Loucy (cell line): ENCODE measurements at regions not wholly inside any gene's neighbourhood (a gene's known extent, or its start where the extent isn't known, plus 50 kb on each side); places are given as distances from the start of the nearest gene placed in this dataset.

Experiments used
- H2AFZ ChIP-seq: fragments of 200-600 bp; sonication (generic); 2 replicates; pipeline ENCODE4 v1.6.0; 2016; ENCODE audit warnings: antibody characterized with exemption, mild to moderate bottlenecking, low read length, moderate library complexity
- H3F3A ChIP-seq: fragments of 200-600 bp; 2 replicates; pipeline ENCODE4 v1.6.0; 2016; ENCODE audit warnings: antibody characterized with exemption, low read depth, mild to moderate bottlenecking
- H3K27me3 ChIP-seq: fragments of 200-600 bp; sonication (generic); 2 replicates; pipeline ENCODE4 v1.6.1; 2014; ENCODE audit warnings: low read length, mild to moderate bottlenecking; ENCODE audit not compliant: insufficient read depth, poor library complexity, severe bottlenecking
- H3K36me3 ChIP-seq: fragments of 200-600 bp; sonication (generic); 2 replicates; pipeline ENCODE4 v1.6.1; 2016; ENCODE audit warnings: low read length; ENCODE audit not compliant: insufficient read depth
- H3K4me1 ChIP-seq: fragments of 200-600 bp; sonication (generic); 2 replicates; pipeline ENCODE4 v1.5.1; 2014; ENCODE audit warnings: low read length, mild to moderate bottlenecking; ENCODE audit not compliant: insufficient read depth, poor library complexity, severe bottlenecking
- H3K4me2 ChIP-seq: fragments of 200-600 bp; sonication (generic); 2 replicates; pipeline ENCODE4 v1.6.0; 2014; ENCODE audit warnings: antibody characterized with exemption, low read length, low read depth, mild to moderate bottlenecking; ENCODE audit not compliant: poor library complexity, severe bottlenecking
- H3K4me3 ChIP-seq: fragments of 200-600 bp; sonication (generic); 2 replicates; pipeline ENCODE4 v1.5.1; 2014; ENCODE audit warnings: low read length, mild to moderate bottlenecking, mixed read lengths; ENCODE audit not compliant: poor library complexity, severe bottlenecking
- H3K79me2 ChIP-seq: fragments of 200-600 bp; sonication (generic); 2 replicates; pipeline ENCODE4 v1.6.1; 2014; ENCODE audit warnings: low read length; ENCODE audit not compliant: insufficient read depth
- H3K9ac ChIP-seq: fragments of 200-600 bp; sonication (generic); 2 replicates; pipeline ENCODE4 v1.6.0; 2014; ENCODE audit warnings: mild to moderate bottlenecking, low read depth, low read length, moderate library complexity; ENCODE audit not compliant: poor library complexity, severe bottlenecking
- H3K9me2 ChIP-seq: fragments of 200-600 bp; sonication (generic); replicated peaks from 2 replicates; pipeline ENCODE4 v1.6.1; 2016; ENCODE audit warnings: low read depth, low read length, mixed read lengths
- H3K9me3 ChIP-seq: fragments of 200-600 bp; sonication (generic); 2 replicates; pipeline ENCODE4 v1.6.1; 2014; ENCODE audit warnings: mild to moderate bottlenecking, antibody characterized with exemption, low read length, low read depth; ENCODE audit not compliant: insufficient read depth
- H4K20me1 ChIP-seq: fragments of 200-600 bp; sonication (generic); 2 replicates; pipeline ENCODE4 v1.6.0; 2014; ENCODE audit warnings: antibody characterized with exemption, low read length, mild to moderate bottlenecking; ENCODE audit not compliant: insufficient read depth, poor library complexity, severe bottlenecking
- EZH2phosphoT487 ChIP-seq: fragments of 200-600 bp; IDR thresholded peaks from 2 replicates; pipeline ENCODE4 v1.6.1; 2018; ENCODE audit warnings: antibody characterized with exemption, mild to moderate bottlenecking, moderate library complexity, borderline replicate concordance
- TF ChIP-seq, protein P1 (sequence below): fragments of 200-600 bp; sonication (generic); conservative IDR thresholded peaks from 2 replicates; pipeline ENCODE4 v1.5.1; 2014; ENCODE audit warnings: mild to moderate bottlenecking, antibody characterized with exemption, low read length

GRCh38 chr7:41858201-41858600 lies 155.3 kb upstream of the INHBA start:
- no peak for TF ChIP-seq EZH2phosphoT487
- TF ChIP-seq, protein P1, sequence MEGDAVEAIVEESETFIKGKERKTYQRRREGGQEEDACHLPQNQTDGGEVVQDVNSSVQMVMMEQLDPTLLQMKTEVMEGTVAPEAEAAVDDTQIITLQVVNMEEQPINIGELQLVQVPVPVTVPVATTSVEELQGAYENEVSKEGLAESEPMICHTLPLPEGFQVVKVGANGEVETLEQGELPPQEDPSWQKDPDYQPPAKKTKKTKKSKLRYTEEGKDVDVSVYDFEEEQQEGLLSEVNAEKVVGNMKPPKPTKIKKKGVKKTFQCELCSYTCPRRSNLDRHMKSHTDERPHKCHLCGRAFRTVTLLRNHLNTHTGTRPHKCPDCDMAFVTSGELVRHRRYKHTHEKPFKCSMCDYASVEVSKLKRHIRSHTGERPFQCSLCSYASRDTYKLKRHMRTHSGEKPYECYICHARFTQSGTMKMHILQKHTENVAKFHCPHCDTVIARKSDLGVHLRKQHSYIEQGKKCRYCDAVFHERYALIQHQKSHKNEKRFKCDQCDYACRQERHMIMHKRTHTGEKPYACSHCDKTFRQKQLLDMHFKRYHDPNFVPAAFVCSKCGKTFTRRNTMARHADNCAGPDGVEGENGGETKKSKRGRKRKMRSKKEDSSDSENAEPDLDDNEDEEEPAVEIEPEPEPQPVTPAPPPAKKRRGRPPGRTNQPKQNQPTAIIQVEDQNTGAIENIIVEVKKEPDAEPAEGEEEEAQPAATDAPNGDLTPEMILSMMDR, result no peak
- H3K79me2 ChIP-seq, result no peaks in the 10 kb centered on the region

GRCh38 chr7:41855798-41856197 lies 152.9 kb upstream of the INHBA start:
- no peak overlapping the region for H2AFZ ChIP-seq
- TF ChIP-seq, protein P1, result no peak
- TF ChIP-seq EZH2phosphoT487, result no peak
- no peaks in the 10 kb centered on the region for H3K36me3 ChIP-seq
- no peaks in the 10 kb centered on the region for H4K20me1 ChIP-seq
- H3K9ac ChIP-seq, result no peak overlapping the region
- no peaks in the 10 kb centered on the region for H3K9me3 ChIP-seq
- no peaks in the 10 kb centered on the region for H3K27me3 ChIP-seq
- H3K4me1 ChIP-seq, result no peaks in the 10 kb centered on the region
- no peaks in the 10 kb centered on the region for H3K79me2 ChIP-seq
- H3K4me2 ChIP-seq, result no peak overlapping the region
- H3F3A ChIP-seq, result no peaks in the 10 kb centered on the region
- no peak overlapping the region for H3K4me3 ChIP-seq
- H3K9me2 ChIP-seq, result no peaks in the 10 kb centered on the region

More at GRCh38 chr7:41858201-41858600, 155.3 kb upstream of the INHBA start:
- Histone ChIP-seq H3K4me3 (no peak overlapping the region), H3K4me2 (no peak overlapping the region), H3F3A (no peaks in the 10 kb centered on the region), H3K9me3 (no peaks in the 10 kb centered on the region), H4K20me1 (no peaks in the 10 kb centered on the region), H3K4me1 (no peaks in the 10 kb centered on the region), H3K9ac (no peak overlapping the region), H3K27me3 (no peaks in the 10 kb centered on the region), H2AFZ (no peak overlapping the region), H3K36me3 (no peaks in the 10 kb centered on the region), H3K9me2 (no peaks in the 10 kb centered on the region)

- TF ChIP-seq EZH2phosphoT487, result no peak
- TF ChIP-seq, protein P1, result no peak
- no peaks in the 10 kb centered on the region for H3F3A ChIP-seq
- H3K4me1 ChIP-seq, result peaks cover 6% of the 10 kb centered on the region
- H3K27me3 ChIP-seq, result no peaks in the 10 kb centered on the region
- no peak overlapping the region for H3K4me2 ChIP-seq
- no peak overlapping the region for H3K4me3 ChIP-seq
- H3K79me2 ChIP-seq, result no peaks in the 10 kb centered on the region
- H3K9me2 ChIP-seq, result no peaks in the 10 kb centered on the region
- H3K9me3 ChIP-seq, result no peaks in the 10 kb centered on the region; the same call in 1 of the 2 replicates
- no peak overlapping the region for H2AFZ ChIP-seq
- H3K9ac ChIP-seq, result no peak overlapping the region
- no peaks in the 10 kb centered on the region for H4K20me1 ChIP-seq
- H3K36me3 ChIP-seq, result no peaks in the 10 kb centered on the region
These were observed 144.7 kb upstream of the INHBA start for GRCh38 chr7:41847606-41848005.
